GM18873 (cell line): ENCODE measurements at regions not wholly inside any gene's neighbourhood (a gene's known extent, or its start where the extent isn't known, plus 50 kb on each side); places are given as distances from the start of the nearest gene placed in this dataset.
"Not testable (repeated sequence)": the region's sequence is repeated elsewhere in the genome, so short reads cannot be mapped to it uniquely, and the experiment has no call there.

Experiments used
- ATAC-seq: cut with Tn5 transposase; IDR thresholded peaks from one replicate; pipeline ENCODE4 v1.9.1; 2021; ENCODE audit warnings: mild to moderate bottlenecking, moderate library complexity, moderate number of reproducible peaks; ENCODE audit not compliant: unreplicated experiment, low FRiP score

DNA sequence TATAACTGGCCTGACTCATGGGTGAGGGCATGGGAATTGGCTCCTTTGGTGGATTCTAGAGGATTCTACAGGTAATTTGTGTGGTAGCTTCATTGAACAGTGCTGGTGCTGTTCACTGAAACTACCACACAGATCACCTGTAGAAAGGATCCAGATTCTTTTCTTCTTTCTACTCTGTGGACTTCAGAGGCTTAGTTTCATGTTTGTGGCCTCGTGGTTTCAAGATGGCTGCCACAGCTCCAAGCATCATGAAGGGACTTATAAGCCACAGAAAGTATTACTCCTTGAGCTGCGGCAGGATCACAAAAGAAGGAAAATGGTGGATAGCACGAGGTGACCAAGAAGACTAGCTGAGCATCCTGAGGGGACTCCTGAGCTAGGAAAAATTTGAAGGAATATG is 88.9 kb downstream of the ADCYAP1 start:
- ATAC-seq, result no peak

DNA sequence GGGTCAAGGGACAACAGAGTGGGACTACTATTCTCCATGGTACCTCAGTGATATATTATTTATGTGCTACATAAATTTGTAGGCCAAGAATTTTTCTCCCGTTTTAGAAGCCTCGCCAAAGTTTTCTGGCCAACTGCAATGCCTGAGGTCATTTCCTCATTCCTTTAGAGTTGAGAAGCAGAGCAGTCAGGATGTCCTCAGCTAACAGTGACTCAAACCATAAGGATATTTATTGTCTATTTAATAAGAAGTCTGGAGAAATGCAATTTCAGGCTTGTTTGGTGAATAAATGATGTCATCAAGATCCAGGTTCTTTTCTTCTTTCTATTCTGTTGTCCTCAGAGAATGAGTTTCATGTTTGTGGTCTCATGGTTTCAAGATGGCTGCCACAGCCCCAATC is 91.0 kb downstream of the ADCYAP1 start:
- no peak for ATAC-seq

- no peak for ATAC-seq
These were observed 92.8 kb downstream of the ADCYAP1 start for GRCh38 chr18:997499-997898.

- ATAC-seq, result no peak
These were observed 94.3 kb downstream of the ADCYAP1 start for GRCh38 chr18:998936-999335.

DNA sequence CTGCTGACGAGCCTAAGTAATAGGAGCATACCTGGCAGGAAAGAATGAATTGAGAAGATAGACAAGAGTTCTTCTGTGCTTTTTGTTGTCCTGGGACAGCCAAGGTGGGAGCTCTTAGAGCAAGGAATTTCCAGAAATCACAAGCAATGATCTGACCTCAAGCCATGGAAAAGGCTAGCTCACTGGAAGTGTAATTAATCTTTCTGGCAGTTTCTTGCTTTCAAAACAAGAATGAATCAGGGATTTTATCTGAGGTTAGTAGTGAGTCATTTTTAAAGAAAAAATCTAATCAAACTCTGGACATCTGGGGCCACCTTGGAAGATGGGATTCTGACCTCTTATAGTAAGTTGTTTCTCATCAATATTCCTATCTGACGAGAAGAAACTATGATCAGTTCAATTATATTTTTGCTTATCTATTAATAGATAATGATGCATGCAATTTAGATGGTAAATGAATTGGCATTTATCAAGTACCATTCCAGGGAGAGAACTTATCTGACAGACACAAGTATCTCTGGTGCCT is 98.0 kb downstream of the ADCYAP1 start:
- ATAC-seq, result no peak

DNA sequence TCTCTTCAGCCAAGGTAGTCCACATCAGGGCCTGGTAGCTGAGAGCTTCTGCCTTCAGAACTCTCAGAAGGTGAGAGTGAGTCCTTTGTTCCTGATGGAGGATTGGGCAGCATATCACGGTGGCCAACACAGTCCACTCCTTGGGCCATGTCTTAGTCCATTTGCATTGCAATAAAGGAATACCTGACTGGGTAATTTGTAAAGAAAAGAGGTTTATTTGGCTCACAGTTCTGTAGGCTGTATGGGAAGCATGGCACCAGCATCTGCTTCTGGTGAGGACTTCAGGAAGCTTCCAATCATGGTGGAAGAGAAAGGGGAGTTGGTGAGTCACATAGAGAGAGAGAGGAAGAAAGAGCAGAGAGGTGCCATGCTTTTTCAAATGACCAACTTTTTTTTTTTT is 98.8 kb downstream of the ADCYAP1 start:
- ATAC-seq, result no peak

- ATAC-seq, result no peak
These were observed 101.6 kb downstream of the ADCYAP1 start for GRCh38 chr18:1006304-1006703.

DNA sequence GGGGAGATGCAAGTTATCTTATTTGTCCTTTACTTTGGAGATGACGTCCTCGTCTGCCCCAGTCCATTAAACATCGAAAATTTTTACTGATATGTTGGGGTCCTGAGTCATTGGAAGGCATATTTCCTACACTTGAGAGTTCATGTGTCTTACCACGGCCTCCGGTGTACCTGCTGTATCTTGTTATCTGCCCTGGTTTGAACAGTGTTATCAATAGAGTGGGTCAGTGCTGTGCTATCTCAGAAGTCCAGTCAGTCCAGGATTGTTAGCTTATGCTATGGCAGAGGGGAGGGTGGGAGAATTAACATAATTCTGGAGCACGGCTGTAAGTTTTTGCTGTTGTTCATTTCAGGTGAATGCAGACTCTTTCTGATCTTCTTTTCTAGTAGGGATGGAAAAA is 102.3 kb downstream of the ADCYAP1 start:
- no peak for ATAC-seq

DNA sequence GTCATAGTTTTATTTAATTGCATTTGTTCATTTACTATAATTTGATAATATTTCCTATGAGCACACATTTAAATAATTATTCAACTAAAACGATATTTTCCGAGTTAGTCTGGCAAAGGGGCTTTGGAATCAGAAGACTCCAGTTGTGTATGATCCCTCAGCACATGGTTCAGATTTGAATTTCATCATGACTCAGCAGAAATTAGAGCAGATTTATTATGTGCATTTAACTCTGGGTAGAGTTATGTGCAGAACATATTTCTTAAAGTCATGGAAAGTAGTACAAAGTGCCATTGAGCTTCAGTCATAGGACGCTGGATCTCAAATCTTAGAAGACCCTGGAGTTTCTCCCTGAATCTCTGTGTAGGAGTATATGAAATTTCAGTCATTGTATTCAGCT is 106.7 kb downstream of the ADCYAP1 start:
- no peak for ATAC-seq

DNA sequence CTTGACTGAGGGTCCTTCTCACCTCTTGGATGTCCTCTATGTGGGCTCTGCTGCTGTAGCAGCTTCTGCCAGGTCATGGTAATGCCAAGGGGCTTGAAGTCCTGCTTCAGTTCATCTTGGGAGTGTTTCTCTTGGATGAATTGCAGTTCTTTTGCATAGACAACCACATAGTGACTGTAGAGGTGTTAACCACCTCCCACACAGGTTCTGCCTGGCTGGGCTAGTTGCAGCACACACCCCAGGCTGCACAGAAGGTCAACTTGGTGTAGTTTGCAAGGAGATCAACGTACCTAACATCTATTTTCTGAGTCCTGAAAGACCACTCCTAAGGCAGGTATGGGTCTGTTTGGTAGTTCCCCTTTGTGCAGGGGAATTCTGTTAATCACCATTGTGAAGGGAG is 108.1 kb downstream of the ADCYAP1 start:
- ATAC-seq, result no peak

GRCh38 chr18:1013951-1014350 is 109.3 kb downstream of the ADCYAP1 start:
- ATAC-seq, result no peak

DNA sequence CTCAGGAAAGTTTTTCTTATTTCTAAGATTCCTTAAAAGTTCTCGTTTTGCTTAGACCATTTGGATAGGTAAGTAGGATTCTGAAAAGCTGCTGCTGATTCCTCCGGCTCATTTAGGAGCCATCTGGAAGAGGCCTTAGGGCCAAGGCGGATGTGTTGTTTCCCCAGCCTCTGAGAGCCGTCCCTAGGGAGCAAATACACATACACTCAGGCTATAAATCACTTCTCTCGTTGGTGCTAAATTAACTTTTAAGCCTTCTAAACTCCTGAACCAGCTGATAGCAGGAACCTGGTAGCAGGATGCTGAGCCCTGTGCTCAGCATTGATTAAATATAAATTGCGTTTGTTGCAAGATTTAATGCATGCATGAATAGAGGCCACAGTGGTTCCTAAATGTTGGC is 109.8 kb downstream of the ADCYAP1 start:
- ATAC-seq, result no peak

- ATAC-seq, result no peak
These were observed 110.4 kb downstream of the ADCYAP1 start for GRCh38 chr18:1014951-1015624.

GRCh38 chr18:1015777-1016176 is 111.1 kb downstream of the ADCYAP1 start:
- ATAC-seq, result no peak

DNA sequence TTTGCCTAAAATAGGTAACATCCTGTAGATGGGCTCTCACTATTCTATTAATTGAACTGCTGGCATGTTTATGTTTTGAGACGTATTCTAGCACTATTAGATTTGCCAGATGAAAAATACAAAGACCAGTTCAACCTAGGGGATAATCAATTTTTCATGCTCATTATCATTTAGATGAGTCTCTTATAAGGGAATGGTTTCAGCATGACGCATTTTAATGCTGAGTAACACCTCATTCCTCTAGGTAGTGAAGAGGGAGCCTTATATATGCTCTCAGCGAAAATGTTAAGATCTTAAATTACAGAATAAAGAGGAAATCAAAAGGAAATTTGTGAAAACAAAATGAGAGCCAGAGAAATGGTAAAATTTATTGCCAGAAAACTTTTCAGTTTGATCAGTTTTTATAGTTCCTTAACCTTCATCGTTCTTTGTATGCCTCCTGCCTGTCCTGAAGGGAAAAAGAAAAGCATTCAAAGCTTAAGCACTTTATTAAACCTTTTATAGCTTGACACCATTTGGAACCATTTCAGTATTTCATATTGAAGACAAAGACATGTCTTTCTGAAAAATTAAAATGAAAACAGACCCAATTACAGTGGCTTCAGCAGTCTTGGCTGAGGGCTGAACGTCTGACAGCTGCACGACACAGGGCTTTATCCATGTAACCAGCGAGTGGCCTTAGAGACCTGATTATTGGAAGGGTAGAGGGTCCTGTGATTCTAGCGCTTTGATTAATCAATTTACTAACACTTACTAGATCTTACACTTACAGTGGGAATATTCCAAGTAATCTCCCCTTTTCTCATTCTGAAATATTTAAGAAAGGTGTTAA is 112.8 kb downstream of the ADCYAP1 start:
- ATAC-seq, result no peak

GRCh38 chr18:1018181-1018681 is 113.6 kb downstream of the ADCYAP1 start:
- no peak for ATAC-seq

DNA sequence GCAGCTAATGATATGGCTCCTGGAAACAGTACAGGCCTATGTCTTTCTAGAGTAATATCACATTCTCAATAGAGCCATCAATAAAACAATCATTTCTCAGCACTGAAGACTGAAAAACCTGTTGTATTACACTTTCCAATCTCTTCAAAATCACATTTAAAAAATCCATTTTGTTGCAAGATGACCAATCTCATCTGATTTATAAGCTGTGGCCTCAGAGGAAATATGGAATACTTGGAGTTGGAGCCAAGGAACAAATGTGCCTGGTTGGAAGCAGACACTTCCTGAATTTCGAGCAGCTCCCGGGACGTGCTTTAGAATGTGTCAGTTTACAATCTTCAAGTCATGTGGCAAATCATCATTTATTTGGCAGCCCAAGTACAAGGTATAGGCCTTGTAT is 114.5 kb downstream of the ADCYAP1 start:
- no peak for ATAC-seq

- no peak for ATAC-seq
These were observed 116.2 kb downstream of the ADCYAP1 start for GRCh38 chr18:1020731-1021344.

- no peak for ATAC-seq
These were observed 122.3 kb downstream of the ADCYAP1 start for GRCh38 chr18:1026930-1027329.

DNA sequence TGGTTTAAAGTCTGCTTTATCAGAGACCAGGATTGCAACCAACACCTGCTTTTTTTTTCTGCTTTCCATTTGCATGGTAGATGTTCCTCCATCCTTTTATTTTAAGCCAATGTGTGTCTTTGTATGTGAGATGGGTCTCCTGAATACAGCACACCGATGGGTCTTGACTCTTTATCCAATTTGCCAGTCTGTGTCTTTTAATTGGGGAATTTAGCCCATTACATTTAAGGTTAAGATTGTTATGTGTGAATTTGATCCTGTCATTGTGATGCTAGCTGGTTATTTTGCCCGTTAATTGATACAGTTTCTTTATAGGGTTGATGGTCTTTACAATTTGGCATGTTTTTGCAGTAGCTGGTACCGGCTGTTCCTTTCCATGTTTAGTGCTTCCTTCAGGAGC is 128.4 kb downstream of the ADCYAP1 start:
- ATAC-seq, result not testable (repeated sequence)

GRCh38 chr18:1034971-1035370 is 130.3 kb downstream of the ADCYAP1 start:
- no peak for ATAC-seq
